GM12865 (cell line): ENCODE measurements at regions not wholly inside any gene's neighbourhood (a gene's known extent, or its start where the extent isn't known, plus 50 kb on each side); places are given as distances from the start of the nearest gene placed in this dataset.

ENCODE experiments used
- DNase-seq: peaks from one replicate; pipeline ENCODE4 v3.0.0; 2010; ENCODE audit warnings: low read depth
- H3K4me3 ChIP-seq: 2 replicates; pipeline ENCODE4 v1.5.1; 2011; ENCODE audit warnings: mild to moderate bottlenecking, low read depth, low read length, control low read depth
- TF ChIP-seq, protein P1 (sequence below): IDR thresholded peaks from 2 replicates; pipeline ENCODE4 v1.5.1; 2011; ENCODE audit warnings: low read length, control low read depth, low read depth, inconsistent platforms; ENCODE audit not compliant: insufficient read depth; ENCODE audit errors: missing control alignments

DNA sequence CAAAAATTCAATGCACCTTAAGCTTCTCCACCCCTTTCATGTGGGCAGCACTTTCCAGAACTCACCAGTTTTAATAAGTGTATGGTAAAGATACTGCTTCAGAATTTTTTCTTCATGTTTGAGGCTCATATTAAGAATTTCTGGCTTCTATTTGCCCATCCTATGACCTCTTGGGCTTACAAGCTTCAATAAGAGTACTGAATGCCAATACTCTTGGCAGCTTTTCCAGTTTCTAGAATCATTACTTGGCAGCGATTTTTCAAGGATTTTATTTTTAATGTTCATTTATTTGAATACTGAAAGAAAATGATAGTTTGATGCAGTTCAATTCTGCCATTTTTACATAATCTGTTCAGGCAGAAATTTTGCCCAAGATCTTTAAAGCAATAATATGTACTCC, 242.1 kb upstream of the KCND2 start:
- no peak overlapping the region for H3K4me3 ChIP-seq
- no peak for DNase-seq
- TF ChIP-seq, protein P1, sequence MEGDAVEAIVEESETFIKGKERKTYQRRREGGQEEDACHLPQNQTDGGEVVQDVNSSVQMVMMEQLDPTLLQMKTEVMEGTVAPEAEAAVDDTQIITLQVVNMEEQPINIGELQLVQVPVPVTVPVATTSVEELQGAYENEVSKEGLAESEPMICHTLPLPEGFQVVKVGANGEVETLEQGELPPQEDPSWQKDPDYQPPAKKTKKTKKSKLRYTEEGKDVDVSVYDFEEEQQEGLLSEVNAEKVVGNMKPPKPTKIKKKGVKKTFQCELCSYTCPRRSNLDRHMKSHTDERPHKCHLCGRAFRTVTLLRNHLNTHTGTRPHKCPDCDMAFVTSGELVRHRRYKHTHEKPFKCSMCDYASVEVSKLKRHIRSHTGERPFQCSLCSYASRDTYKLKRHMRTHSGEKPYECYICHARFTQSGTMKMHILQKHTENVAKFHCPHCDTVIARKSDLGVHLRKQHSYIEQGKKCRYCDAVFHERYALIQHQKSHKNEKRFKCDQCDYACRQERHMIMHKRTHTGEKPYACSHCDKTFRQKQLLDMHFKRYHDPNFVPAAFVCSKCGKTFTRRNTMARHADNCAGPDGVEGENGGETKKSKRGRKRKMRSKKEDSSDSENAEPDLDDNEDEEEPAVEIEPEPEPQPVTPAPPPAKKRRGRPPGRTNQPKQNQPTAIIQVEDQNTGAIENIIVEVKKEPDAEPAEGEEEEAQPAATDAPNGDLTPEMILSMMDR = no peak

DNA sequence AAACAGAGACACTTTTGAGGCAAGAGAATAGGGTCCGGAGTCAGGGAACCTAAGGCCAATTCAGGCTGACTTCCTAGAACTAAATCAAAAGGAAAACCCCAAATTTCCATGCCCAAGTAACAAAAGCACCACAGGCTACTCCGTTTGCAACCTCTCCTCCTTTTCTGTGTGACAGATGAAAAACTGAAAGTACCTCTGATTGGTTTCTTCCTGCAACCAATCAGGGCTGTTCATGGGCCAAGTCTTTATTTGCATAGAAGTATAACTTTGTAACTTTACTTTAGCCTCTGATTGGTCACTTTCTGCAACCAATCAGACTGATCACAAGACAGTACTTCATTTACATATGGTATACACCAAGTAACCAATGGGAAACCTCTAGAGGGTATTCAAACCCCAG, 239.9 kb upstream of the KCND2 start:
- H3K4me3 ChIP-seq = no peak overlapping the region
- TF ChIP-seq, protein P1 = no peak
- no peak for DNase-seq

GRCh38 chr7:120039138-120039537, 233.8 kb upstream of the KCND2 start:
- no peak overlapping the region for H3K4me3 ChIP-seq
- TF ChIP-seq, protein P1 = no peak
- DNase-seq = no peak

GRCh38 chr7:120041798-120042197, 231.2 kb upstream of the KCND2 start:
- H3K4me3 ChIP-seq = no peak overlapping the region
- TF ChIP-seq, protein P1 = no peak
- no peak for DNase-seq

DNA sequence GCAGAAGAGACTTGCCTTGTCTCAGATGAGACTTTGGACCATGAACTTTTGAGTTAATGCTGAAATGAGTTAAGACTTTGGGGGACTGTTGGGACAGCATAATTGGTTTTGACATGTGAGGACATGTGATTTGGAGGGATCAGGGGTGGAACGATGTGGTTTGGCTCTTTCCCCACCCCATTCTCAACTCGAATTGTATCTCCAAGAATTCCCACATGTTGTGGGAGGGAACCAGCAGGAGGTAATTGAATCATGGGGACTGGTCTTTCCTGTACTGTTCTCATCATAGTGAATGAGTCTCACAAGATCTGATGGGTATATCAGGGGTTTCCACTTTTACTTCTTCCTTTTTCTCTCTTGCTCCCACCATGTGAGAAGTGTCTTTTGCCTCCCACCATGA, 229.7 kb upstream of the KCND2 start:
- no peak overlapping the region for H3K4me3 ChIP-seq
- TF ChIP-seq, protein P1 = no peak
- no peak for DNase-seq

- no peak overlapping the region for H3K4me3 ChIP-seq
- TF ChIP-seq, protein P1 = no peak
- DNase-seq = no peak
These were observed 220.0 kb upstream of the KCND2 start for GRCh38 chr7:120052884-120053382.

DNA sequence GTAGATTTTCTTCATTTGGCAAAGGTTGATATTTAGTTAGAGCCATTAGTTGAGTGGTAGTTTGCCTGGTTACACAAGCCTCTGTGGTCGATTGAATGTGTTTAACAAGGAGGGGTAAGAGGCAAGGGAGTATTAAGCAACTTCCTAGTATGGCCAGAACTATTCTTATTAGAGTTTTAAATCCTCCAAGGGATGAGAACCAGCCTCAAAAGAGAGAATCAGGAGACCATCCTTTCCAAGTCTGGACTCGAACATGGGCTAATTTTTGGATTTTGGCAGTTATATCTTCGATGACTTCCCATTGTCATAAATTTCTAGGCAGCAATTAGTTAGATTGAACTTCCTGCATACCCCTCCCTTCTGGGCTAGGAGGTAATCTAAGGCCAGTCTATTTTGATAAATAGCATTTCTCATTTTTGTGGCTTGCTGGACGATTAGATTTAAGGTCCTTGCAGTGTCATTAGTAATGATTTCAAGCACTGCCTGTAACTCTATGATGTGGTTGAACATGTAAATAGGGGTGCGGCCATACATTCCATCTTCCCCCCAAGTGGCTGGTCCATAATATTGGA, 219.5 kb upstream of the KCND2 start:
- DNase-seq = no peak
- TF ChIP-seq, protein P1 = no peak
- no peak overlapping the region for H3K4me3 ChIP-seq
